Stomach (tissue), 8 donors: ENCODE measurements at regions not wholly inside any gene's neighbourhood (a gene's known extent, or its start where the extent isn't known, plus 50 kb on each side); places are given as distances from the start of the nearest gene placed in this dataset.
A peak's percentile ranks its signal among the peaks of the same experiment; 100 is the strongest.

Experiments used
- DNase-seq, 2 donors: peaks; one replicate each; pipeline versions ENCODE4 v3.0.0 to v3.0.0-alpha.2; 2013 to 2019
- H3K27ac ChIP-seq, 5 donors: fragments of 200-600 bp in 4 of 5; sonication (generic) in 4 of 5; one replicate each; pipeline ENCODE4 v1.5.1; 2013 to 2019; ENCODE audit warnings: mild to moderate bottlenecking in 1 of 5, moderate library complexity in 1 of 5
- H3K27me3 ChIP-seq, 3 donors: fragments of 200-600 bp; sonication (generic); one replicate each; pipeline ENCODE4 v1.5.1; 2017 to 2019; ENCODE audit warnings: mixed run types in 1 of 3
- H3K36me3 ChIP-seq, 4 donors: fragments of 200-600 bp; sonication (generic); 1 replicate in 3 of 4; 2 replicates in 1 of 4; pipeline ENCODE4 v1.5.1; 2016 to 2019
- H3K4me1 ChIP-seq, 4 donors: fragments of 200-600 bp; sonication (generic); one replicate each; pipeline ENCODE4 v1.5.1; 2016 to 2019
- H3K4me3 ChIP-seq, 4 donors: fragments of 200-600 bp; sonication (generic) in 3 of 4; one replicate each; pipeline ENCODE4 v1.5.1; 2016 to 2019; ENCODE audit warnings: mild to moderate bottlenecking in 1 of 4
- H3K9me3 ChIP-seq, 4 donors: fragments of 200-600 bp; sonication (generic); one replicate each; pipeline ENCODE4 v1.5.1; 2016 to 2019
- CTCF ChIP-seq, 7 experiments: fragments of 450-650 bp in 4 of 7; fragments of 200-600 bp in 3 of 7; sonication (generic) in 3 of 7; IDR thresholded peaks; one replicate each; pipeline ENCODE4 v1.5.1; 2016 to 2019; ENCODE audit warnings: antibody characterized with exemption in 7 of 7, control low read depth in 2 of 7, mild to moderate bottlenecking in 1 of 7
- EP300 ChIP-seq: sonication (generic); formaldehyde crosslinking; IDR thresholded peaks from one replicate; pipeline ENCODE4 v1.6.1; 2017; ENCODE audit warnings: antibody characterized with exemption
- POLR2A ChIP-seq, 4 donors: fragments of 450-650 bp; IDR thresholded peaks; one replicate each; pipeline ENCODE4 v1.6.1; 2016; ENCODE audit warnings: antibody characterized with exemption in 4 of 4, control low read depth in 2 of 4, mild to moderate bottlenecking in 1 of 4, moderate library complexity in 1 of 4
- POLR2AphosphoS5 ChIP-seq, 3 donors: sonication (generic); formaldehyde crosslinking; IDR thresholded peaks; one replicate each; pipeline ENCODE4 v1.6.1; 2016; ENCODE audit warnings: antibody characterized with exemption in 3 of 3
- WGBS, 5 donors: extraction: QIAGEN DNeasy Blood & Tissue Kit in 3 of 5; methylation state at CpG; one replicate each; pipeline versions ENCODE4 v1.1.5 to v1.1.7; 2013 to 2018; 5-methylcytosine and 5-hydroxymethylcytosine counted together
- intact Hi-C: fragments of 100-400 bp; cut with DNase I; formaldehyde crosslinking; loops from one replicate; pipeline ENCODE4 v1.15.1; 2023; ENCODE audit warnings: low total_unique reads
- donor health status: healthy with polysubstance abuse.
- donor health status: Bipolar disorder and iron deficiency.
- donor health status: healthy.

DNA sequence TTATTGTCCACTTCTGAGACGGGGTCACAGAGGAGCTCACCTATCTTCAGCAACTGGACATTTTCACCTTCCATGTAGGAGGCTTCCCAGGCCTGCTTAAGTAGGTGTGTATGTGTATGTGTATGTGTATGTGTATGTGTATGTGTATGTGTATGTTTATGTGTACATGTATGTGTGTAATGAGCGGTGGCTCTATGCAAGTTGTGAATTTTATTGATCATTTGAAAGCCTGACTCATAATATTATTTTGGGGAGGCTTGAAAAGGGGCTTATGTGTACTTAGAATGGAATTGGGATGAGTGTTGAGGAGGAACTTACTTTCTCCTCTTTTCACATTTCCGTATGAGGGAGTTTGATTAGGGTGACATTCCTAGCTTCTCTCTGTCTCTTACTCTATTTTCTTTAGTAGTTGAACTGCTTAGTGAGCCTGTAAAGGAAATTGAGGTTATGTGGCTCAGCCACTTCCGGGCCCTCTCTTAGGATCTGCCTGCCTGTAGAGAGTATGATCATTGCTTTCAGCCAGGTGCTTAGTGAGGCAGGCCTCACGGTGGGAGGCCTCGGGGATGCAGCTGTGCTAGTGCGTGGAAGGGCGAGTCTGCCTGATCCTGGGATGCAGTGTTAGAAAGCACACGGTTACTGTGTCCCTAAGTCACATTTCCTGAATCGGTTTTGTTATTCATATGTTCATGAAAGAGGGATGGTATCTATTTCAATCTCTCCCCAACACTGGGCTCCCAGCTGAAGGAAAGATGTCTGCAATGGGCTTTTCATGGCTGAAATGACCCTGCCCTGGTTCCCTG lies 61.0 kb downstream of the IER5 start:
- Histone ChIP-seq H3K36me3 (no peaks in the 10 kb centered on the region), H3K9me3 (no peaks in the 10 kb centered on the region), H3K27me3 (no peaks in the 10 kb centered on the region), H3K4me1 (peaks cover 17 to 50% (median 26%) of the 10 kb centered on the region in 4 donors), H3K4me3 (no peak overlapping the region), H3K27ac (peak overlapping the region in 2 of 5 donors; percentile 24 to 88)
- 70 to 87% (median 84%) methylated on average over 10 of the region's 10 CpGs for WGBS, 5 donors
- intact Hi-C loops = loop anchor here (10.0 kb wide), 2 partner anchors 115 to 265 kb away; partner anchors contain the start of gene MR1
- DNase-seq = peak; percentile 43 to 60
- TF ChIP-seq POLR2AphosphoS5 (IDR thresholded peaks at IDR 0.05) (no peak), EP300 (no peak), POLR2A (IDR thresholded peaks at IDR 0.05) (no peak), CTCF (IDR thresholded peaks at IDR 0.05) (no peak)

DNA sequence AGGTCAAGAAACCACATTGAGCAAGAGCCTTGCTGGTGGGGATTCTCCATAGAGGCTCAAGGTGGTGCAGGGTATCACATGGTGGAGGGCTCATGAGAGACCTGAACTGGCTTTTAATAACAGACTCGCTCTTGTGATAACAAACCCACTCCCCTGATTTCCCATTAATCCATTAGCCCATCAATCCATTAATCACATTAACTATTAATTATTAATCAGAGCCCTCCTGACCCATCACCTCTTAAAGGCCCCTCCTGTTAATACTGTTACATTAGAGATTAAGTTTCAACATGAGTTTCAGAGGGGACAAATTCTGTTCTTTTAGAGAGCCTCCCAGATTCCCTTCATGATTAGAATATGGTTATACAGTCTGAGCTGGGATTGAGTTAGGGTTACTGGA lies 61.8 kb downstream of the IER5 start:
- intact Hi-C loops = no loop called here
- no peaks in the 10 kb centered on the region for H3K27me3 ChIP-seq
- no peak for TF ChIP-seq POLR2AphosphoS5 (IDR thresholded peaks at IDR 0.05)
- TF ChIP-seq POLR2A (IDR thresholded peaks at IDR 0.05) = no peak
- no peak for TF ChIP-seq EP300
- TF ChIP-seq CTCF (IDR thresholded peaks at IDR 0.05) = no peak
- no peaks in the 10 kb centered on the region for H3K36me3 ChIP-seq
- DNase-seq = no peak
- H3K4me3 ChIP-seq = no peak overlapping the region
- no peaks in the 10 kb centered on the region for H3K9me3 ChIP-seq
- 88 to 100% (median 94%) methylated on average over 1 of the region's 1 CpG for WGBS, 5 donors
- peaks cover 17 to 50% (median 26%) of the 10 kb centered on the region in 4 donors for H3K4me1 ChIP-seq
- peak overlapping the region in 1 of 5 donors; percentile 88 for H3K27ac ChIP-seq

DNA sequence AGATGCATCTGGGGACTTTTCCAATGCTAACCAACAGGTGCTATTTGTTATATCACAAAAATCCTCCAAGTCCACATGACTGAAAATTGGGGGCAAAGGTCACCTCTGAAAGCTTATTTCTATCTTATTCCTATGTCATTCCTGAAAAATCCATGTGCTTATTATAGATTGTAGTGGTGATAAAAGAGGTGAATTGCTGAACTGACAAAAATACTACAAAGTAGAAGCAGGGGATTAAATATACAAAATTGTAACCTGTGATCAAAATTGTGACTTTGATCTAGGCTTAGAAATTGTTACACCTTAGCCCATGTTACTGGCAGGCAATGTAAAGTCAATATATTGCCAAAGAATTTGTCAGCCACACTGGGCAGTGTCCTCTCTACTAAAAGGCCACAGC lies 62.3 kb downstream of the IER5 start:
- Histone ChIP-seq H3K27me3 (no peaks in the 10 kb centered on the region), H3K9me3 (no peaks in the 10 kb centered on the region), H3K4me3 (no peak overlapping the region), H3K36me3 (no peaks in the 10 kb centered on the region), H3K27ac (peak overlapping the region in 3 of 5 donors; percentile 77 to 88 (median 80)), H3K4me1 (peaks cover 17 to 50% (median 26%) of the 10 kb centered on the region in 4 donors)
- intact Hi-C loops = no loop called here
- no peak for DNase-seq
- no peak for TF ChIP-seq POLR2A (IDR thresholded peaks at IDR 0.05)
- TF ChIP-seq POLR2AphosphoS5 (IDR thresholded peaks at IDR 0.05) = no peak
- TF ChIP-seq CTCF (IDR thresholded peaks at IDR 0.05) = no peak
- TF ChIP-seq EP300 = no peak

GRCh38 chr1:181151378-181152326 lies 63.2 kb downstream of the IER5 start:
- TF ChIP-seq CTCF (IDR thresholded peaks at IDR 0.05) (no peak), EP300 (no peak), POLR2A (IDR thresholded peaks at IDR 0.05) (no peak), POLR2AphosphoS5 (IDR thresholded peaks at IDR 0.05) (no peak)
- Histone ChIP-seq H3K4me1 (peaks cover 17 to 50% (median 26%) of the 10 kb centered on the region in 4 donors), H3K27ac (peak overlapping the region; percentile 30 to 88 (median 77)), H3K36me3 (no peaks in the 10 kb centered on the region), H3K27me3 (no peaks in the 10 kb centered on the region), H3K4me3 (no peak overlapping the region), H3K9me3 (no peaks in the 10 kb centered on the region)
- 52 to 62% (median 61%) methylated on average over 11 of the region's 11 CpGs for WGBS, 5 donors
- intact Hi-C loops = no loop called here
- no peak for DNase-seq
